ENCODE measurements at regions not wholly inside any gene's neighbourhood (a gene's known extent, or its start where the extent isn't known, plus 50 kb on each side); places are given as distances from the start of the nearest gene placed in this dataset.

- no peak for TF ChIP-seq POLR2AphosphoS5 (IDR thresholded peaks at IDR 0.05)
- no peak for TF ChIP-seq EP300 (IDR thresholded peaks at IDR 0.05)
- TF ChIP-seq CTCF (IDR thresholded peaks at IDR 0.05), result no peak
Observed at GRCh38 chr22:47549741-47550340, 787.4 kb downstream of the TBC1D22A start.
